Mesodermal cell (in vitro differentiated cells): ENCODE measurements at regions not wholly inside any gene's neighbourhood (a gene's known extent, or its start where the extent isn't known, plus 50 kb on each side); places are given as distances from the start of the nearest gene placed in this dataset.
A peak's percentile ranks its signal among the peaks of the same experiment; 100 is the strongest.
"Not testable (repeated sequence)": the region's sequence is repeated elsewhere in the genome, so short reads cannot be mapped to it uniquely, and the experiment has no call there.

Experiments used
- H3K27ac ChIP-seq: 2 replicates; pipeline ENCODE4 v1.7.0; 2013; ENCODE audit warnings: mild to moderate bottlenecking, low read depth, low read length, moderate library complexity; ENCODE audit not compliant: severe bottlenecking
- H3K36me3 ChIP-seq: 2 replicates; pipeline ENCODE4 v1.7.1; 2013; ENCODE audit warnings: mild to moderate bottlenecking, low read length, moderate library complexity; ENCODE audit not compliant: control insufficient read depth, insufficient read depth
- H3K4me1 ChIP-seq: one replicate; pipeline ENCODE4 v1.7.1; 2013; ENCODE audit warnings: mild to moderate bottlenecking, low read length; ENCODE audit not compliant: insufficient read depth, control insufficient read depth, poor library complexity, severe bottlenecking
- H3K4me3 ChIP-seq: 2 replicates; pipeline ENCODE4 v1.7.0; 2013; ENCODE audit warnings: low read length, control low read depth, mild to moderate bottlenecking; ENCODE audit not compliant: insufficient read depth, poor library complexity, severe bottlenecking; ENCODE audit errors: extremely low read depth
- H3K9me3 ChIP-seq: 2 replicates; pipeline ENCODE4 v1.7.1; 2013; ENCODE audit warnings: mild to moderate bottlenecking, low read length, moderate library complexity; ENCODE audit not compliant: control insufficient read depth
- WGBS, 2 experiments: methylation state at CpG; one replicate each; pipeline ENCODE4 v1.1.5; 2013; ENCODE audit warnings: missing lambda C conversion rate in 2 of 2; ENCODE audit not compliant: insufficient coverage in 2 of 2; 5-methylcytosine and 5-hydroxymethylcytosine counted together

DNA sequence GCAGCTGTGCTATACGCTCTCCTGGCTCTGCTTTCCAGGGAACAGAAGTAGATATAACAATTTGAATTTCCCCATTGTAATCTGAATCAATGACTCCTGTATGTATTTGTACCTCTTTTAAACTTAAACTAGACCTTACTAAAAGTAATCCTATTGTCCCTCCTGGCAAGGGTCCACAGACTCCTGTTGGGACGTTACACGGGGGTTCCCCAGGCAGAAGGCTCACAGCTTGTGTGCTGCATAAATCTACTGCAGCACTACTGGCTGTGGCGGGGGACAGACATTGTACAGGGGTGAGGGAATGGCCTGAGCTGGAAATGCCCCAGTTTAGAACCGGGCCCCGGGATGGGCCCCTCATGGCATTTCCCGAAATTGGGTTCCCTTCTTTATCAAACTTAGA, 432.2 kb upstream of the SGO1 start:
- not testable (repeated sequence) for H3K36me3 ChIP-seq
- WGBS, 2 experiments: 84 to 95% methylated on average over 6 to 7 of the region's 7 CpGs

DNA sequence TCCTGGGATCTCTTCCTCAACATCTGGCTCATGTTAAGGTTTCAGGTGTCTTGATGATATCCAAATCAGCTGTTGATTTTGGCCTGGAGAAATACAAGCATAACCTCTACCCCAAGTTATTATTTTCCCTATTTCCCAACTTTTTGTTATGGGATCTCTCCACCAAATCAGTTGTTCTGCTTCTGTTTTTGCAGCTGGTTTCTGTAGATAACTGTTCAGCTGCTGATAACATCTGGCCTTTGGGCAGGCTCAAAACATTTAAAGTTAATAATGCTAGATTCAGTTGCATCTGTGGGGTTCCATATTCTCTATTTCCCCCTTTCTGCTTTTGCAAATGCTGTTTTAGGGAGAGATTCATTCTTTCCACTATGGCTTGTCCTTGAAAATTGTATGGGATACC, 430.0 kb upstream of the SGO1 start:
- not testable (repeated sequence) for H3K4me1 ChIP-seq, H3K36me3 ChIP-seq, H3K27ac ChIP-seq, H3K4me3 ChIP-seq
- peaks cover 17% of the 10 kb centered on the region for H3K9me3 ChIP-seq

More for the DNA sequence above, 432.2 kb upstream of the SGO1 start:
- not testable (repeated sequence) for H3K4me1 ChIP-seq, H3K4me3 ChIP-seq, H3K9me3 ChIP-seq, H3K27ac ChIP-seq

DNA sequence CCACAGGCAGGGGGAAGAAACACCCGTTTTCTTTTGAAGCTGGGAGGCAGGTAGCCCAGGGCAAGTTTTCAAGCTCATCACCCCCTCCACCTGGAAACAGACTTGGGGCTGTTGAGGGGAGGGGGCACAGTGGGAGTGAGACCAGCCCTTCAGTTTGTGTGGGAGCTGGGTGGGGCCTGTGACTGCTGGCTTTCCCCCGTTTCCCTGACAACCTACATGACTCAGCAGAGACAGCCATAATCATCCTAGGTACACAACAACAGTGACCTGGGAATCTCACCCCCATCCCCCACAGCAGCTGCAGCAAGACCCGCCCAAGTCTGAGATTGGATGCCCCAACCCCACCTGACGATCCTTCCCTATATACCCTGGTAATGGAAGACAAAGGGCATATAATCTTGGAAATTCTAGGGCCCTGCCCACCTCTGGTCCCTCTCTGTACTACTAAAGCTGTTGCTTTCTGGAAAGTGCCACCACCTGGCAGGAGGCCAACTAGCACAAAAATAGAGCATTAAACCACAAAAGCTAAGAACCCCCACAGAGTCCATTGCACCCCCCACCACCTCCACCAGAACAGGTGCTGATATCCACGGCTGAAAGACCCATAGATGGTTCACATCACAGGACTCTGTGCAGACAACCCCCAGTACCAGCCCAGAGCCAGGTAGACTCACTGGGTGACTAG, 422.2 kb upstream of the SGO1 start:
- Histone ChIP-seq H3K4me1 (no peaks in the 10 kb centered on the region), H3K27ac (no peak overlapping the region), H3K9me3 (peaks cover 8% of the 10 kb centered on the region), H3K36me3 (no peaks in the 10 kb centered on the region), H3K4me3 (no peak overlapping the region)
- WGBS, 2 experiments: 80% methylated on average over 1 of the region's 5 CpGs; no CpG with 5 or more reads in 1 of the 2 experiments

DNA sequence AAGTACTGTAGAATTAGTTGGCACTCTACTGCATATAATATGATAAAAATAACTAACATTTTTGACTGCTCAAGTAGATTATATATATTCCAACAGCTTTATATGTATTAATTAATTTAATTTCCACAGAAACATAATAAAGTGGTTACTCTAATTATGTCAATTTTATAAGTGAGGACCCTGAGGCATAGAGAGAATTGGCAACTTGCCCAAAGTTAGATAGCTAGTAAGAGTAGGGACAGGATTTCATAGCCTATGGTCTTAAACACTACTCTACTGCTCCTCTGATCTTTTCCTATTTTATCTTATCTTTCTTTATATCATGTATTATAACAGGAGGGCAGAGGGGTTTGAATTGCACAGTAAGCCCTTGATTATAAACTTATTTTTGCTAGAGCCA, 418.7 kb upstream of the SGO1 start:
- H3K9me3 ChIP-seq: no peaks in the 10 kb centered on the region
- H3K36me3 ChIP-seq: no peaks in the 10 kb centered on the region
- H3K27ac ChIP-seq: no peak overlapping the region
- no peak overlapping the region for H3K4me3 ChIP-seq
- no peaks in the 10 kb centered on the region for H3K4me1 ChIP-seq

DNA sequence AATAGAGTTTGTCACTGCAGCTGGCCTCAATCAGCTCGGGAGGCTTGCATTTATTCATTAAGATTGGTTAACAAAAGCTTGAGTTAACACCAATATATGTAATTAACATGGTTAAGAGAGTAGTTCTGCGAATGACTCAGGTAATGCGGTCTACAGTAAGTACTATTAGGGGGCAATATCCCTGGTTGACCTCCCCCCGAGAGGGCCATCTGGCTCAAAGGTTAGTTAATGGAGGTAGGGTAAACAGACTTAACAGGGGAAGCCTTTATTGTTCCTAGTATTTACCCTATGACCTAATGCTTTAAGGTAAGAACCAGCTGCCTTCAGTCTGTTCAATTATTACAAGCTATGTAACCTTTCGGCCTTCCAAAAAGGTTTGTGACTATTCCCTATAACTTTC, 403.3 kb upstream of the SGO1 start:
- Histone ChIP-seq H3K4me1 (no peaks in the 10 kb centered on the region), H3K27ac (no peak overlapping the region), H3K4me3 (no peak overlapping the region), H3K9me3 (no peaks in the 10 kb centered on the region), H3K36me3 (no peaks in the 10 kb centered on the region)
- WGBS, 2 experiments: 70 to 100% methylated on average over 1 of the region's 5 CpGs

DNA sequence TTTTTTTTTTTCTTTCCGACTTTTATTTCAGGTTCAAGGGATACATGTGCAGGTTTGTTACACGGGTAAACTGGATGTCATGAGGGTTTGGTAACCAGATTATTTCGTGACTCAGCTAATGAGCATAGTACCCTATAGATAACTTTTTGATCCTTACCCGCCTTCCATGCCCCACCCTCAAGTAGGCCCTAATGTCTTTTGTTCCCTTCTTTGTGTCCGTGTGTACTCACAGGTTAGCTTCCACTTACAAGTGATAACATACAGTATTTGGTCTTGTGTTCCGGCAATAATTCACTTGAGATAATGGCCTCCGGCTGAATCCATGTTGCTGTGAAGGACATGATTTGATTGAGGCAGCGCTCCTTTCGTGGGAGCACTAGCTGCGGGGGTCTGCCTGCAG, 402.8 kb upstream of the SGO1 start:
- H3K4me1 ChIP-seq: no peaks in the 10 kb centered on the region
- WGBS, 2 experiments: 87 to 96% methylated on average over 6 to 10 of the region's 10 CpGs
- H3K9me3 ChIP-seq: no peaks in the 10 kb centered on the region
- H3K27ac ChIP-seq: no peak overlapping the region
- no peaks in the 10 kb centered on the region for H3K36me3 ChIP-seq
- H3K4me3 ChIP-seq: no peak overlapping the region

DNA sequence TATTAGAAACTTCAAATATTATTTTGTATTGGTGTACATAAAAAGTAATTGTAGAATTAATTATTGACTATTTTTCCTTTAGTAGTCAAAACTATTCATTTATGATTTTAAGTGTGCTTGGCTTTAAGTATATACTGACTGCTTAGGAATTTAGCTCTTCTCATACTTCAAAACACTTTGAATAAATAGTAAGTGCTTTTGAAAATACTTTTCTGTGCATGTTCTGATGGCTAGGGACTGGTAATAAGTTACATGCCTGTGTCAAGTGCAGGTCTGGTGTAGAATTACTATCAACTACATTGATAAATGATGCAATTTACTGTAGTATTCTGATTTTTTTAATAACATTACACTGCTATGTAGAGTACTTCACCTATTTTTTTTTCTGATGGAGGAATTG, 397.6 kb upstream of the SGO1 start:
- H3K27ac ChIP-seq: no peak overlapping the region
- no peak overlapping the region for H3K4me3 ChIP-seq
- H3K4me1 ChIP-seq: no peaks in the 10 kb centered on the region
- no peaks in the 10 kb centered on the region for H3K36me3 ChIP-seq
- no peaks in the 10 kb centered on the region for H3K9me3 ChIP-seq

DNA sequence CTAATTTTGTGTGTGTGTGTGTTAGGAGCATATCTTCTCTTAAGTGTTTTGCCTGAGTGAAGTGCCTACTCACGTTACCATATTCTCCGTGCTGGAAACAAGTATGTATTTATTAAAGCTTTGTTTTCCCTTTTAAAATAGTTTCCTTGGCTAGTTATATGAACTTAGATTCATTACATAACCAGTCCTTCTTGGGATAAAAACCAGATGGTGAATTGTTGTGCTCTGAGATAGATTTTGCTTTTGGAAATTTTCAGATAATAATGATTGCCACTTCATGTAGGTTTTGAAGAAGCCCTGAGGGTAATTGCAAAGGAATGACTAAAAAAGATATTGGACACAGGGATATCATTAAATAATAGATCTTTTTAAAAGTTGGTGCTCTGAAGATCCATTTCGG, 390.2 kb upstream of the SGO1 start:
- no peak overlapping the region for H3K4me3 ChIP-seq
- H3K27ac ChIP-seq: no peak overlapping the region
- H3K9me3 ChIP-seq: no peaks in the 10 kb centered on the region
- H3K36me3 ChIP-seq: no peaks in the 10 kb centered on the region
- peaks cover 11% of the 10 kb centered on the region for H3K4me1 ChIP-seq
- no CpG with 5 or more reads among the region's 3 CpGs for WGBS, 2 experiments

DNA sequence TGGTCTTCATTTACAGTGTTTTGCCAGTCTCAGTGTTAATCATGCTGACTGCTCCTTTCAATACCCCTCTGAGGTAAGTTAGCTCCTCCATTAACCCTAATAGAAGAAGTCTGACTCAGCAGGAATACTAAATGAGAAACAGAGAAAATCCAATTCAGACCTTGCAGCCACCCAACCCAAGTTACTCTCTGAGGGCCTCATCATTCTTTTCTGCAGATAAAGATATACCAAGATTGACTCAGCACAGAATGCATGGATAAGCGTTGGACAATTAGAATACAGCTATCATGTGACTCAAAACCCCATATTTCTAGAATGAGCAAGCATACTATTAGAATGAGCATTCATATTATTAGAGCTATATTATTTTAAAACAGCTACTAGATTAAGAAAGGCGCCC, 389.1 kb upstream of the SGO1 start:
- WGBS, 2 experiments: no CpG with 5 or more reads among the region's 2 CpGs
- H3K9me3 ChIP-seq: no peaks in the 10 kb centered on the region
- H3K36me3 ChIP-seq: no peaks in the 10 kb centered on the region
- peak overlapping the region; percentile 67 for H3K27ac ChIP-seq
- H3K4me1 ChIP-seq: peaks cover 11% of the 10 kb centered on the region
- no peak overlapping the region for H3K4me3 ChIP-seq

DNA sequence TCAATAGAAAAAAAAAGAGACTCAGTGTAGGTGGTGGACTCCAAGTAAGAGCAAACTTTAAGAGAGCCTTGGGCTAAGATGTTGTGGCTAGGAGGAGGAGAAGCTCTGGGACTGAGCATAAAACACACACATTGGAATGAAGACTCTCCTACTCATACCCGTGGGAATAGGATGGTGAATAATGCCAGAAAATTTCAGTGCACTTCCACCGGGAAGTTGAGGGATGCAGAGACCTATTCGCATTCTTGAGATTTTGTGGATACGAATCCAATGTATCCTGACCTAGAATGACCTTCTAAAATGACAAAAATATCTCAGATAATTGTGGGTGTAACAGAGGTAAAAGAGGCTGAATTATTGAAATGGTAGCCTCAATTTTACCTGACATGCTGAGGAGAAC, 388.7 kb upstream of the SGO1 start:
- Histone ChIP-seq H3K4me3 (no peak overlapping the region), H3K9me3 (no peaks in the 10 kb centered on the region), H3K4me1 (peaks cover 11% of the 10 kb centered on the region), H3K36me3 (no peaks in the 10 kb centered on the region), H3K27ac (peak overlapping the region; percentile 67)
- 75% methylated on average over 2 of the region's 4 CpGs; no CpG with 5 or more reads in 1 of the 2 experiments for WGBS, 2 experiments

DNA sequence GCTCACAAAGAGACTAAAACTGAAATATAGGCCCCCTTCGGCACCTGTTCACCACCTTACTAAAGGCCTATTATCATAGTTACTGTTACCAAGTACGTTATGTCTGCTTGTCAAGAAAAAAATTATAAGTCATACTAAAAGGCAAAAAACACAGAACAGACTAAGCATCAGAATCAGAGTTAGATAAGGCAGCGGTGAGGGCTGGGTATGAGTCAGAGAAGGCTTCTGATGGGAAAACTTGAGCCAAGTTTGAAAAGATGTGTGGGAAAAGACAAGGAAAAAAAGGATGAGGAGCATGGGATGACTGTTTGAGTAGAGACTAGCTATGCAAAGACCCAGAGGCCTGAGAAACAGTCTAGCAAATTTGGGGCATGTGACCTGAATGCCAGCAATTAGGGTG, 387.2 kb upstream of the SGO1 start:
- Histone ChIP-seq H3K9me3 (no peaks in the 10 kb centered on the region), H3K4me3 (no peak overlapping the region), H3K36me3 (no peaks in the 10 kb centered on the region), H3K4me1 (peaks cover 11% of the 10 kb centered on the region), H3K27ac (peak overlapping the region; percentile 62)
- WGBS, 2 experiments: 90 to 92% methylated on average over 1 of the region's 3 CpGs
